SK-N-SH treated with all-trans-retinoic acid at 6 μM for 48 hours (cell line): ENCODE measurements at regions not wholly inside any gene's neighbourhood (a gene's known extent, or its start where the extent isn't known, plus 50 kb on each side); places are given as distances from the start of the nearest gene placed in this dataset.

Experiments used
- ATAC-seq: fragments of 200-7000 bp; cut with Tn5 transposase; 3 replicates; pipeline ENCODE4 v1.9.1; 2020; ENCODE audit warnings: mild to moderate bottlenecking, moderate library complexity
- ARNTL ChIP-seq: fragments of 450-650 bp; formaldehyde crosslinking; IDR thresholded peaks from 2 replicates; pipeline ENCODE4 v1.5.0; 2020; ENCODE audit warnings: low read depth, mild to moderate bottlenecking, moderate library complexity, borderline replicate concordance
- BACH2 ChIP-seq: fragments of 250-450 bp; sonication (Bioruptor Pico); IDR thresholded peaks from 2 replicates; pipeline ENCODE4 v1.9.0; 2021; ENCODE audit warnings: mild to moderate bottlenecking, borderline replicate concordance
- CSDC2 ChIP-seq: fragments of 250-450 bp; sonication (Bioruptor Pico); IDR thresholded peaks from 2 replicates; pipeline ENCODE4 v1.5.0; 2020; ENCODE audit warnings: mild to moderate bottlenecking, moderate library complexity
- GLIS3 ChIP-seq: fragments of 250-450 bp; sonication (Bioruptor Pico); IDR thresholded peaks from 2 replicates; pipeline ENCODE4 v1.5.0; 2020; ENCODE audit warnings: mild to moderate bottlenecking, moderate library complexity
- ISL1 ChIP-seq: fragments of 250-450 bp; sonication (Bioruptor Pico); IDR thresholded peaks from 2 replicates; pipeline ENCODE4 v2.1.2; 2022; ENCODE audit warnings: mild to moderate bottlenecking, moderate library complexity
- PPARA ChIP-seq: fragments of 250-450 bp; sonication (Bioruptor Pico); IDR thresholded peaks from 2 replicates; pipeline ENCODE4 v1.5.0; 2020; ENCODE audit warnings: mild to moderate bottlenecking, borderline replicate concordance
- RARB ChIP-seq: fragments of 250-450 bp; sonication (Bioruptor Pico); IDR thresholded peaks from 2 replicates; pipeline ENCODE4 v1.8.0; 2021; ENCODE audit warnings: mild to moderate bottlenecking, moderate library complexity
- TCF4 ChIP-seq: fragments of 250-450 bp; sonication (Bioruptor Pico); IDR thresholded peaks from 2 replicates; pipeline ENCODE4 v1.8.0; 2021; ENCODE audit warnings: mild to moderate bottlenecking, moderate library complexity, borderline replicate concordance
- TOX ChIP-seq: fragments of 250-450 bp; sonication (Bioruptor Pico); IDR thresholded peaks from 2 replicates; pipeline ENCODE4 v1.8.0; 2021; ENCODE audit warnings: mild to moderate bottlenecking, moderate library complexity, borderline replicate concordance
- ZC3H10 ChIP-seq: fragments of 250-450 bp; sonication (Bioruptor Pico); IDR thresholded peaks from 2 replicates; pipeline ENCODE4 v1.5.1; 2021; ENCODE audit warnings: mild to moderate bottlenecking, moderate library complexity
- ZNF565 ChIP-seq: fragments of 450-650 bp; formaldehyde crosslinking; conservative IDR thresholded peaks from 2 replicates; pipeline ENCODE4 v1.5.0; 2020; ENCODE audit warnings: low read depth, mild to moderate bottlenecking, moderate library complexity
- ZNF70 ChIP-seq: fragments of 450-650 bp; formaldehyde crosslinking; IDR thresholded peaks from 2 replicates; pipeline ENCODE4 v1.5.0; 2020; ENCODE audit warnings: mild to moderate bottlenecking, moderate library complexity
- TF ChIP-seq, protein P1 (sequence below): fragments of 250-450 bp; sonication (Bioruptor Pico); IDR thresholded peaks from 2 replicates; pipeline ENCODE4 v1.5.0; 2020; ENCODE audit warnings: mild to moderate bottlenecking, moderate library complexity
- TF ChIP-seq, protein P2 (sequence below): fragments of 250-450 bp; sonication (Bioruptor Pico); IDR thresholded peaks from 2 replicates; pipeline ENCODE4 v1.5.1; 2021; ENCODE audit warnings: mild to moderate bottlenecking, moderate library complexity
- TF ChIP-seq, protein P3 (sequence below): fragments of 250-450 bp; sonication (Bioruptor Pico); IDR thresholded peaks from 2 replicates; pipeline ENCODE4 v1.8.0; 2020; ENCODE audit warnings: mild to moderate bottlenecking, moderate library complexity, borderline replicate concordance
- TF ChIP-seq, protein P4 (sequence below): fragments of 250-450 bp; sonication (Bioruptor Pico); IDR thresholded peaks from 2 replicates; pipeline ENCODE4 v1.5.1; 2020; ENCODE audit warnings: low read depth, mild to moderate bottlenecking, moderate library complexity

DNA sequence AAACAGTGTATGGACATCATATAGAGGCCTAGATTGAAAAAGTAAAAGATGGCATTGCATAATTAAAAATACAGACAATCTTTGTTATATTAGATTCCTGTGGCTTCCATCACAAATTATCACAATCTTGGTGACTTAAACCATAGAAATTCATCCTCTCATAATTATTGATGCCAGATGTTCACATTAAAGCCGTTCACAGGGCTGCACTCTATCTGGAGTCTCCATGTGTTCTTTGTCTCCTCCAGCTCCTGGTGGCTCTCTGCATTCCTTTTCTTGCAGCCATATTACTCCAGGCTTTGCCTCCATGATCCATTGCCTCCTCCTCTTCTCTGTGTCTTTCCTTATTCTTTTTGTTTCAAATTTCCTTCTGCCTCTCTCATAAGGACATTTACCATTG lies 875.7 kb upstream of the USP15 start:
- TF ChIP-seq ISL1 (CRISPR knock-in tag), result no peak
- no peak for TF ChIP-seq RARB
- TF ChIP-seq ZC3H10 (CRISPR knock-in tag), result no peak
- TF ChIP-seq PPARA (CRISPR knock-in tag), result no peak
- no peak for TF ChIP-seq ZNF70 (CRISPR knock-in tag)
- ATAC-seq, result no peak

DNA sequence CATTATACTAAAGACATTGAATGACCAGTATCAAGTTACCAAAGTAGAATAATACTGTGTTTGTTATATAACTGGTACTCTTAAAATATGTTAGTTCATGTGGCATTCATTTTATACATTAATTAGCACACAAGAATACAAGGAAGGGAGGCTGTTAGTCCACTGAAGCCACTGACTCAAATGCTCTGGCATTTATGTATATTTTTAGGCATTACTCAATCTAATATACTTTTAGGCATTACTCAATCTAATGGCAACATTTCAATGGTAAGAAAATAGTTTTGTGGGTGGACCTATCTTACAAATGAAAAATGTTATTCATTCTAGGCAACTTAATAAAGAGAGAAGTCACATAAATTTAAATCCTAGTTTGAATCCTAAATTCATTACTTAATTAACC lies 874.4 kb upstream of the USP15 start:
- ATAC-seq, result no peak
- TF ChIP-seq CSDC2 (no peak), ZC3H10 (CRISPR knock-in tag) (no peak), GLIS3 (CRISPR knock-in tag) (no peak), PPARA (CRISPR knock-in tag) (no peak)

DNA sequence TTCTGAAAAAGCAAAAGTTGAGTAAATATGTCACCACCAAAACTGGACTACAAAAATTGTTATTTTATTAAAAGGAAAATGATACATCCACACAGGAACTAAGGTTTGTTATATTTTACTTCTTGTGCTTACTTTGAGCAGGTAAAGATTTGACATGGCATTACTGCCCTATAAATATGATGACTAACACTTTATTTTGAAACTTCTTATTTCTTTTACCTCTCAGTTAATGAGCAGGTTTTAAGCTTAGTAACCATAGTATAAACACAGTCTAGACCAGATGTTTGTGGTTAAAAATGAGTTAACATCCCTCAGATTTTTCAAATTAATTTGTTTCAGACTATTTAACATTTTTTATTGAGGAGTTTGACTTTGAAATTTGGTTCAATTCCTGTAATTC lies 862.5 kb upstream of the USP15 start:
- no peak for ATAC-seq
- TF ChIP-seq ZNF70 (CRISPR knock-in tag) (no peak), ZNF565 (CRISPR knock-in tag) (no peak), ARNTL (CRISPR knock-in tag) (no peak)
- TF ChIP-seq, protein P1, sequence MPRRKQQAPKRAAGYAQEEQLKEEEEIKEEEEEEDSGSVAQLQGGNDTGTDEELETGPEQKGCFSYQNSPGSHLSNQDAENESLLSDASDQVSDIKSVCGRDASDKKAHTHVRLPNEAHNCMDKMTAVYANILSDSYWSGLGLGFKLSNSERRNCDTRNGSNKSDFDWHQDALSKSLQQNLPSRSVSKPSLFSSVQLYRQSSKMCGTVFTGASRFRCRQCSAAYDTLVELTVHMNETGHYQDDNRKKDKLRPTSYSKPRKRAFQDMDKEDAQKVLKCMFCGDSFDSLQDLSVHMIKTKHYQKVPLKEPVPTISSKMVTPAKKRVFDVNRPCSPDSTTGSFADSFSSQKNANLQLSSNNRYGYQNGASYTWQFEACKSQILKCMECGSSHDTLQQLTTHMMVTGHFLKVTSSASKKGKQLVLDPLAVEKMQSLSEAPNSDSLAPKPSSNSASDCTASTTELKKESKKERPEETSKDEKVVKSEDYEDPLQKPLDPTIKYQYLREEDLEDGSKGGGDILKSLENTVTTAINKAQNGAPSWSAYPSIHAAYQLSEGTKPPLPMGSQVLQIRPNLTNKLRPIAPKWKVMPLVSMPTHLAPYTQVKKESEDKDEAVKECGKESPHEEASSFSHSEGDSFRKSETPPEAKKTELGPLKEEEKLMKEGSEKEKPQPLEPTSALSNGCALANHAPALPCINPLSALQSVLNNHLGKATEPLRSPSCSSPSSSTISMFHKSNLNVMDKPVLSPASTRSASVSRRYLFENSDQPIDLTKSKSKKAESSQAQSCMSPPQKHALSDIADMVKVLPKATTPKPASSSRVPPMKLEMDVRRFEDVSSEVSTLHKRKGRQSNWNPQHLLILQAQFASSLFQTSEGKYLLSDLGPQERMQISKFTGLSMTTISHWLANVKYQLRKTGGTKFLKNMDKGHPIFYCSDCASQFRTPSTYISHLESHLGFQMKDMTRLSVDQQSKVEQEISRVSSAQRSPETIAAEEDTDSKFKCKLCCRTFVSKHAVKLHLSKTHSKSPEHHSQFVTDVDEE (CRISPR knock-in tag), result no peak
- TF ChIP-seq, protein P2, sequence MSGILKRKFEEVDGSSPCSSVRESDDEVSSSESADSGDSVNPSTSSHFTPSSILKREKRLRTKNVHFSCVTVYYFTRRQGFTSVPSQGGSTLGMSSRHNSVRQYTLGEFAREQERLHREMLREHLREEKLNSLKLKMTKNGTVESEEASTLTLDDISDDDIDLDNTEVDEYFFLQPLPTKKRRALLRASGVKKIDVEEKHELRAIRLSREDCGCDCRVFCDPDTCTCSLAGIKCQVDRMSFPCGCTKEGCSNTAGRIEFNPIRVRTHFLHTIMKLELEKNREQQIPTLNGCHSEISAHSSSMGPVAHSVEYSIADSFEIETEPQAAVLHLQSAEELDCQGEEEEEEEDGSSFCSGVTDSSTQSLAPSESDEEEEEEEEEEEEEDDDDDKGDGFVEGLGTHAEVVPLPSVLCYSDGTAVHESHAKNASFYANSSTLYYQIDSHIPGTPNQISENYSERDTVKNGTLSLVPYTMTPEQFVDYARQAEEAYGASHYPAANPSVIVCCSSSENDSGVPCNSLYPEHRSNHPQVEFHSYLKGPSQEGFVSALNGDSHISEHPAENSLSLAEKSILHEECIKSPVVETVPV (CRISPR knock-in tag), result no peak

DNA sequence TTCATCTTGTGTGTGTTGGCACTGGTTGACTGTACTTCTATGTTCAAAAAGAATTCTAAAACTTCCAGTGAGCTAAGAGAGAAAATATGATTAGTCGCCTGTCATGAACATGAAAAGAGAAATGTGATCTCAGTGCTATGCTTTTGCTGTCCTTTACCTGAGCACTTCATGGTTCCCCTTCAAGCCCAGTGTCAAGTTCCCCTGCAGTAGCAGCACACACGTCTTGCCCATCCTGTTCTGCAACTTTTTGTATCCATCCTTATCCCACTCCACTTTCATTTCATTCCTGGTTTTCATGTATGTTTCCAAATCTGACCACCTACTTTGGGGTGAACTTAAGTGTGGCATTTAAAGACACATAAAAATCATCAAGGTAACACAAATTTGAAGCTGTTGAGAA lies 848.0 kb upstream of the USP15 start:
- ATAC-seq, result no peak
- TF ChIP-seq ARNTL (CRISPR knock-in tag) (no peak), RARB (no peak), ZC3H10 (CRISPR knock-in tag) (no peak), TOX (CRISPR knock-in tag) (no peak), BACH2 (CRISPR knock-in tag) (no peak), ISL1 (CRISPR knock-in tag) (no peak), TCF4 (CRISPR knock-in tag) (no peak)
- TF ChIP-seq, protein P3, sequence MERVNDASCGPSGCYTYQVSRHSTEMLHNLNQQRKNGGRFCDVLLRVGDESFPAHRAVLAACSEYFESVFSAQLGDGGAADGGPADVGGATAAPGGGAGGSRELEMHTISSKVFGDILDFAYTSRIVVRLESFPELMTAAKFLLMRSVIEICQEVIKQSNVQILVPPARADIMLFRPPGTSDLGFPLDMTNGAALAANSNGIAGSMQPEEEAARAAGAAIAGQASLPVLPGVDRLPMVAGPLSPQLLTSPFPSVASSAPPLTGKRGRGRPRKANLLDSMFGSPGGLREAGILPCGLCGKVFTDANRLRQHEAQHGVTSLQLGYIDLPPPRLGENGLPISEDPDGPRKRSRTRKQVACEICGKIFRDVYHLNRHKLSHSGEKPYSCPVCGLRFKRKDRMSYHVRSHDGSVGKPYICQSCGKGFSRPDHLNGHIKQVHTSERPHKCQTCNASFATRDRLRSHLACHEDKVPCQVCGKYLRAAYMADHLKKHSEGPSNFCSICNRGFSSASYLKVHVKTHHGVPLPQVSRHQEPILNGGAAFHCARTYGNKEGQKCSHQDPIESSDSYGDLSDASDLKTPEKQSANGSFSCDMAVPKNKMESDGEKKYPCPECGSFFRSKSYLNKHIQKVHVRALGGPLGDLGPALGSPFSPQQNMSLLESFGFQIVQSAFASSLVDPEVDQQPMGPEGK, result no peak
- TF ChIP-seq, protein P4, sequence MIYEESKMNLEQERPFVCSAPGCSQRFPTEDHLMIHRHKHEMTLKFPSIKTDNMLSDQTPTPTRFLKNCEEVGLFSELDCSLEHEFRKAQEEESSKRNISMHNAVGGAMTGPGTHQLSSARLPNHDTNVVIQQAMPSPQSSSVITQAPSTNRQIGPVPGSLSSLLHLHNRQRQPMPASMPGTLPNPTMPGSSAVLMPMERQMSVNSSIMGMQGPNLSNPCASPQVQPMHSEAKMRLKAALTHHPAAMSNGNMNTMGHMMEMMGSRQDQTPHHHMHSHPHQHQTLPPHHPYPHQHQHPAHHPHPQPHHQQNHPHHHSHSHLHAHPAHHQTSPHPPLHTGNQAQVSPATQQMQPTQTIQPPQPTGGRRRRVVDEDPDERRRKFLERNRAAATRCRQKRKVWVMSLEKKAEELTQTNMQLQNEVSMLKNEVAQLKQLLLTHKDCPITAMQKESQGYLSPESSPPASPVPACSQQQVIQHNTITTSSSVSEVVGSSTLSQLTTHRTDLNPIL (CRISPR knock-in tag), result no peak

DNA sequence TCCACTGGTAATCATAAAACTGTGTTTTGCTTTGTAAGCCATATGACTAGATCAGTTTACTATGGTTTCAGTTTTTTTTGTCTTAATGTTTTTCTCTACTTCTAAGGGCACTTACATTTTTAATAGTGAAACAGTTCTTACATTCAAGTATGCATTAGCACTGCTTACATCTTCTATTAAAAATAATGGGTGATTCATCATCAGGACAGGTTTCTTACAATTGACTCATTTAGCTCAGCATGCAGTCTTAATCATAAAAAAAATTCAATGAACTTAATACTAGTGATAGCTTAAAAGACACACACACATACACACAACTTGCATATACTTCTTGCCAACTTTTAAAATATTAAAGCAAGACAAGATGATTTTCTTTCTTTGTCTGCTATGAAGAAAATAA lies 845.7 kb upstream of the USP15 start:
- no peak for ATAC-seq
- TF ChIP-seq GLIS3 (CRISPR knock-in tag) (no peak), TCF4 (CRISPR knock-in tag) (no peak), TOX (CRISPR knock-in tag) (no peak)
- TF ChIP-seq, protein P1 (CRISPR knock-in tag), result no peak
- TF ChIP-seq, all 23 proteins: peak for 0
